Neural cell (in vitro differentiated cells): ENCODE measurements at regions not wholly inside any gene's neighbourhood (a gene's known extent, or its start where the extent isn't known, plus 50 kb on each side); places are given as distances from the start of the nearest gene placed in this dataset.

Source experiments
- CTCF ChIP-seq: fragments of 450-650 bp; IDR thresholded peaks from 2 replicates; pipeline ENCODE4 v1.5.1; 2014; ENCODE audit warnings: antibody characterized with exemption, mild to moderate bottlenecking, moderate library complexity; ENCODE audit not compliant: poor library complexity, severe bottlenecking
- EP300 ChIP-seq: fragments of 450-650 bp; conservative IDR thresholded peaks from 2 replicates; pipeline ENCODE4 v1.6.1; 2014; ENCODE audit warnings: antibody characterized with exemption, mild to moderate bottlenecking, moderate library complexity; ENCODE audit not compliant: poor library complexity, severe bottlenecking
- EZH2 ChIP-seq: fragments of 200-600, 300-800 bp; shearing (Covaris generic), sonication (generic); IDR thresholded peaks from 2 replicates; pipeline ENCODE4 v1.6.1; 2014; ENCODE audit warnings: antibody characterized with exemption, low read length, borderline replicate concordance, mild to moderate bottlenecking; ENCODE audit not compliant: insufficient read depth, poor library complexity, severe bottlenecking
- POLR2AphosphoS5 ChIP-seq: IDR thresholded peaks from 2 replicates; pipeline ENCODE4 v1.6.1; 2012
- REST ChIP-seq: IDR thresholded peaks from 2 replicates; pipeline ENCODE4 v1.6.1; 2012; ENCODE audit warnings: borderline replicate concordance
- SMC3 ChIP-seq: fragments of 450-650 bp; conservative IDR thresholded peaks from 2 replicates; pipeline ENCODE4 v1.6.1; 2014; ENCODE audit warnings: antibody characterized with exemption, mild to moderate bottlenecking, moderate library complexity; ENCODE audit not compliant: poor library complexity
- TAF1 ChIP-seq: IDR thresholded peaks from 2 replicates; pipeline ENCODE4 v1.6.1; 2012; ENCODE audit warnings: low read depth

- TF ChIP-seq CTCF: no peak
- no peak for TF ChIP-seq EP300
- TF ChIP-seq EZH2: no peak
- TF ChIP-seq TAF1: no peak
- TF ChIP-seq SMC3: no peak
- TF ChIP-seq REST: no peak
- no peak for TF ChIP-seq POLR2AphosphoS5
Measured at GRCh38 chr4:136800248-136800647, 732.0 kb downstream of the PCDH18 start.
